ENCODE measurements at regions not wholly inside any gene's neighbourhood (a gene's known extent, or its start where the extent isn't known, plus 50 kb on each side); places are given as distances from the start of the nearest gene placed in this dataset.
"Not testable (repeated sequence)": the region's sequence is repeated elsewhere in the genome, so short reads cannot be mapped to it uniquely, and the experiment has no call there.

- TF ChIP-seq, protein P1, sequence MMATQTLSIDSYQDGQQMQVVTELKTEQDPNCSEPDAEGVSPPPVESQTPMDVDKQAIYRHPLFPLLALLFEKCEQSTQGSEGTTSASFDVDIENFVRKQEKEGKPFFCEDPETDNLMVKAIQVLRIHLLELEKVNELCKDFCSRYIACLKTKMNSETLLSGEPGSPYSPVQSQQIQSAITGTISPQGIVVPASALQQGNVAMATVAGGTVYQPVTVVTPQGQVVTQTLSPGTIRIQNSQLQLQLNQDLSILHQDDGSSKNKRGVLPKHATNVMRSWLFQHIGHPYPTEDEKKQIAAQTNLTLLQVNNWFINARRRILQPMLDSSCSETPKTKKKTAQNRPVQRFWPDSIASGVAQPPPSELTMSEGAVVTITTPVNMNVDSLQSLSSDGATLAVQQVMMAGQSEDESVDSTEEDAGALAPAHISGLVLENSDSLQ (IDR thresholded peaks at IDR 0.05), result no peak
- TF ChIP-seq FOXK2 (IDR thresholded peaks at IDR 0.05) (no peak), BHLHE40 (IDR thresholded peaks at IDR 0.05; ENCODE audit: borderline replicate concordance) (no peak), ARNT (IDR thresholded peaks at IDR 0.05) (no peak), NFRKB (IDR thresholded peaks at IDR 0.05) (no peak), HDGF (IDR thresholded peaks at IDR 0.05; ENCODE audit: borderline replicate concordance) (no peak), ZNF384 (IDR thresholded peaks at IDR 0.05) (no peak), LEF1 (IDR thresholded peaks at IDR 0.05; ENCODE audit: borderline replicate concordance) (no peak), FOXA1 (IDR thresholded peaks at IDR 0.05) (no peak), FOXM1 (IDR thresholded peaks at IDR 0.05; ENCODE audit: borderline replicate concordance) (no peak), TARDBP (IDR thresholded peaks at IDR 0.05) (no peak), L3MBTL2 (conservative IDR thresholded peaks at IDR 0.05) (no peak)
- no peak for DNase-seq (ENCODE audit: extremely low spot score)
- ChIA-PET POLR2A (no interaction called here), CTCF (no interaction called here)
Measured at GRCh38 chr10:130935897-130936550, 375.5 kb downstream of the TCERG1L start.

DNA sequence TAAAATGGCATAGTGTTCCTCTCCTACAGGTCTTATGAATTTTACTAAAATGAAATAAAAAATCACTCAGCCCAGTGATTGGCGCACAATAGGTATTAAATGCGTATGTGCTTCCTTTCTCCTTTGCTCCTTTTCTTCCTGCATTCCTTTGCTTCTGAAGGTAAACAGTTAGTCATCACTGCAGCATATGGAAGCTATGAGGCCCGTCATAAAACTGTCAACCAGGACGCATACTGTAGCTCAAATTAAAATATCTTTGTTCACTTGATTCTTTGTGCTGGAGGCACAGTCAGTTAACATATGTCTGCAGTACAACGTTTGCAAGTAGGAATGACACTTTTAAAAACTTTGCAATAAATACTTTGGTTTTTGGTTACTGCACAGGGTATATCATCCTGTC is 374.7 kb downstream of the TCERG1L start:
- CTCF ChIA-PET, result no interaction called here
- TF ChIP-seq, protein P1 (IDR thresholded peaks at IDR 0.05), result no peak
- TF ChIP-seq SP1 (IDR thresholded peaks at IDR 0.05) (no peak), TARDBP (IDR thresholded peaks at IDR 0.05) (no peak), ZNF384 (IDR thresholded peaks at IDR 0.05) (no peak), LEF1 (IDR thresholded peaks at IDR 0.05; ENCODE audit: borderline replicate concordance) (no peak), BHLHE40 (IDR thresholded peaks at IDR 0.05; ENCODE audit: borderline replicate concordance) (no peak), FOXM1 (IDR thresholded peaks at IDR 0.05; ENCODE audit: borderline replicate concordance) (no peak)
- DNase-seq (ENCODE audit: extremely low spot score), result no peak
- POLR2A ChIA-PET, result no interaction called here

DNA sequence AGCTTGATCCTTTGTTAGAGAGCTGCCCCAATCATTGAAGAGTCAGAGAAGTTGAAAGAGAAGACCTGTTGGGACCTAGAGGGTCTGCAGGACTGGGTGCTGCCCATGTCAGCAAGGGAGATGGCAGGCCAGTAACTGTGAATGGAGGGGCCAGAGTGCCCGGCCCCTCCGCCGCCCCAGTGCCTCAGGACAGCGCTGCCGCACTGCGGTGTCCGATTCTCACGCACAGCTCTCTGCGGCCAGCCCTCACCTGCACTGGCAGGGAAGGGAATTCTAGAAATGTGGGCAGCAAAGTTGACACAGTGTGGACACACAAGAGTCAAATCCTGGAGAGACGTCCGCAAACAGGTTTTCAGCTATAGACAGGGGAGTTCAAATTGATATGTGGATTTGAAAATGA is 373.5 kb downstream of the TCERG1L start:
- DNase-seq (ENCODE audit: extremely low spot score), result no peak
- ChIA-PET POLR2A (no interaction called here), CTCF (no interaction called here)
- TF ChIP-seq FOXM1 (IDR thresholded peaks at IDR 0.05; ENCODE audit: borderline replicate concordance), result no peak
- TF ChIP-seq FOXK2 (IDR thresholded peaks at IDR 0.05), result no peak
- TF ChIP-seq BHLHE40 (IDR thresholded peaks at IDR 0.05; ENCODE audit: borderline replicate concordance), result no peak
- TF ChIP-seq L3MBTL2 (conservative IDR thresholded peaks at IDR 0.05), result no peak
- TF ChIP-seq, protein P1 (IDR thresholded peaks at IDR 0.05), result no peak

- POLR2A ChIA-PET; DNase-seq (ENCODE audit: extremely low spot score); CTCF ChIA-PET: not testable (repeated sequence)
Measured at GRCh38 chr10:130938891-130939290, 372.6 kb downstream of the TCERG1L start.

- no peak for TF ChIP-seq ZNF384 (IDR thresholded peaks at IDR 0.05)
- TF ChIP-seq, protein P1 (IDR thresholded peaks at IDR 0.05), result no peak
- no peak for TF ChIP-seq SP1 (IDR thresholded peaks at IDR 0.05)
- no peak for TF ChIP-seq HDGF (IDR thresholded peaks at IDR 0.05; ENCODE audit: borderline replicate concordance)
- TF ChIP-seq BHLHE40 (IDR thresholded peaks at IDR 0.05; ENCODE audit: borderline replicate concordance), result no peak
- no peak for TF ChIP-seq CTBP1 (IDR thresholded peaks at IDR 0.05; ENCODE audit: borderline replicate concordance)
- no peak for TF ChIP-seq LEF1 (IDR thresholded peaks at IDR 0.05; ENCODE audit: borderline replicate concordance)
- no peak for TF ChIP-seq FOXK2 (IDR thresholded peaks at IDR 0.05)
- no peak for TF ChIP-seq TARDBP (IDR thresholded peaks at IDR 0.05)
- no peak for TF ChIP-seq FOXM1 (IDR thresholded peaks at IDR 0.05; ENCODE audit: borderline replicate concordance)
- no peak for TF ChIP-seq L3MBTL2 (conservative IDR thresholded peaks at IDR 0.05)
- TF ChIP-seq SUZ12 (IDR thresholded peaks at IDR 0.05), result no peak
- TF ChIP-seq NFRKB (IDR thresholded peaks at IDR 0.05), result no peak
- no peak for TF ChIP-seq FOXA1 (IDR thresholded peaks at IDR 0.05)
- no peak for TF ChIP-seq ELF4 (IDR thresholded peaks at IDR 0.05)
- ChIA-PET POLR2A (no interaction called here), CTCF (no interaction called here)
- DNase-seq (ENCODE audit: extremely low spot score), result no peak
Measured at GRCh38 chr10:130941886-130942285, 369.6 kb downstream of the TCERG1L start.

DNA sequence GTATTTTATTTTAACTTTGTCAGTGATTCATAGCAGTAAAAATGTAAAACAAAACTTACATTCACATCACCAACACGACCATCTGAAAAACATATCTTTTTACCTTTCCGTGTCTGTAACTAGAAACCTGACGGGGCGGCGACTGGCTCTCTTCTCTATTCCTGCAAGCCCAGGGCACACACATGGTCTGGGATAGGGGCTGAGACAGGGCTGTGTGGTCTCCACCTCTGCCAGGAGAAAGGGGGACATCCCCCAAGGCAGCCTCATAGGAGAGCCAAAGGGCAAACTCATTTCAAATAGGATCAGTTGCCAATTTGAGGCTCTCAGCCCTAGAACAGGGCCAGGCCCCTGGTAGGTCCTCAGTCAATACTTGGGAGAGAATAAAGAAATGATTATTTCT is 359.4 kb downstream of the TCERG1L start:
- TF ChIP-seq FOXM1 (IDR thresholded peaks at IDR 0.05; ENCODE audit: borderline replicate concordance), result no peak
- no peak for TF ChIP-seq NFRKB (IDR thresholded peaks at IDR 0.05)
- TF ChIP-seq TARDBP (IDR thresholded peaks at IDR 0.05), result no peak
- TF ChIP-seq ZNF384 (IDR thresholded peaks at IDR 0.05), result no peak
- DNase-seq (ENCODE audit: extremely low spot score), result no peak
- POLR2A ChIA-PET, result no interaction called here
- CTCF ChIA-PET, result no interaction called here

Measured in HEK293T (cell line).